ENCODE measurements at regions not wholly inside any gene's neighbourhood (a gene's known extent, or its start where the extent isn't known, plus 50 kb on each side); places are given as distances from the start of the nearest gene placed in this dataset.
"Not testable (repeated sequence)": the region's sequence is repeated elsewhere in the genome, so short reads cannot be mapped to it uniquely, and the experiment has no call there.

GRCh38 chr4:187908731-187909130 lies 86.8 kb upstream of the ZFP42 start:
- DNase-seq (ENCODE audit: low read depth) = no peak
- no peak for TF ChIP-seq CTCF (IDR thresholded peaks at IDR 0.05; ENCODE audit: insufficient read depth, low read length)
- no peak overlapping the region for H3K4me3 ChIP-seq (ENCODE audit: low read depth, low read length)

- TF ChIP-seq CTCF (IDR thresholded peaks at IDR 0.05; ENCODE audit: insufficient read depth, low read length) = no peak
Measured at GRCh38 chr4:187910741-187911140, 84.8 kb upstream of the ZFP42 start.

GRCh38 chr4:187915406-187915805 lies 80.2 kb upstream of the ZFP42 start:
- not testable (repeated sequence) for DNase-seq (ENCODE audit: low read depth); H3K4me3 ChIP-seq (ENCODE audit: low read depth, low read length)

More at GRCh38 chr4:187910741-187911140, 84.8 kb upstream of the ZFP42 start:
- no peak for DNase-seq (ENCODE audit: low read depth)
- no peak overlapping the region for H3K4me3 ChIP-seq (ENCODE audit: low read depth, low read length)

- no peak overlapping the region for H3K4me3 ChIP-seq (ENCODE audit: low read depth, low read length)
- TF ChIP-seq CTCF (IDR thresholded peaks at IDR 0.05; ENCODE audit: insufficient read depth, low read length) = no peak
- no peak for DNase-seq (ENCODE audit: low read depth)
Measured at GRCh38 chr4:187919966-187920365, 75.6 kb upstream of the ZFP42 start.

GRCh38 chr4:187921946-187922623 lies 73.5 kb upstream of the ZFP42 start:
- DNase-seq (ENCODE audit: low read depth) = no peak
- no peak overlapping the region for H3K4me3 ChIP-seq (ENCODE audit: low read depth, low read length)
- no peak for TF ChIP-seq CTCF (IDR thresholded peaks at IDR 0.05; ENCODE audit: insufficient read depth, low read length)

- no peak for TF ChIP-seq CTCF (IDR thresholded peaks at IDR 0.05; ENCODE audit: insufficient read depth, low read length)
- no peak overlapping the region for H3K4me3 ChIP-seq (ENCODE audit: low read depth, low read length)
- DNase-seq (ENCODE audit: low read depth) = no peak
Measured at GRCh38 chr4:187929024-187929423, 66.5 kb upstream of the ZFP42 start.

GRCh38 chr4:187934766-187935165 lies 60.8 kb upstream of the ZFP42 start:
- H3K4me3 ChIP-seq (ENCODE audit: low read depth, low read length) = no peak overlapping the region
- DNase-seq (ENCODE audit: low read depth) = no peak
- TF ChIP-seq CTCF (IDR thresholded peaks at IDR 0.05; ENCODE audit: insufficient read depth, low read length) = no peak
